Epithelial cell of esophagus (primary cell): ENCODE measurements at regions not wholly inside any gene's neighbourhood (a gene's known extent, or its start where the extent isn't known, plus 50 kb on each side); places are given as distances from the start of the nearest gene placed in this dataset.
A peak's percentile ranks its signal among the peaks of the same experiment; 100 is the strongest.

Experiments
- DNase-seq: peaks from one replicate; pipeline ENCODE4 v3.0.0; 2010; ENCODE audit warnings: low read depth
- H3K4me3 ChIP-seq: 2 replicates; pipeline ENCODE4 v1.5.1; 2011; ENCODE audit warnings: mild to moderate bottlenecking, low read length, control low read depth
- TF ChIP-seq, protein P1 (sequence below): IDR thresholded peaks from 2 replicates; pipeline ENCODE4 v1.5.1; 2011; ENCODE audit warnings: low read depth, mild to moderate bottlenecking, low read length, control low read depth, inconsistent platforms; ENCODE audit not compliant: insufficient read depth; ENCODE audit errors: missing control alignments

DNA sequence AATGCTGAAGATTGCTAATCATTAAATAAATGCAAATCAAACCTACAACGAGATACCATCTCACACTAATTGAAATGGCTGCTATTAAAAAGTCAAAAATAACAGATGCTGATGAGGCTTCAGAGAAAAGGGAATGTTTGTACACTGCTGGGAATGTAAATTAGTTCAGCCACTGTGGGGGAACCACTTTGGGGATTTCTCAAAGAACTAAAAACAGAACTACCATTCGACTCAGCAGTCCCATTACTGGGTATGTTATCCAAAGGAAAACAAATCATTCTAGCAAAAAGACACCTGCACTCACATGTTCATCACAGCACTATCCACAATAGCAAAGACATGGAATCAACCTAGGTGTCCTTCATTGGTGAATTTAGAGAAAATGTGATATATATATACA is 379.0 kb upstream of the CNTNAP2 start:
- TF ChIP-seq, protein P1, sequence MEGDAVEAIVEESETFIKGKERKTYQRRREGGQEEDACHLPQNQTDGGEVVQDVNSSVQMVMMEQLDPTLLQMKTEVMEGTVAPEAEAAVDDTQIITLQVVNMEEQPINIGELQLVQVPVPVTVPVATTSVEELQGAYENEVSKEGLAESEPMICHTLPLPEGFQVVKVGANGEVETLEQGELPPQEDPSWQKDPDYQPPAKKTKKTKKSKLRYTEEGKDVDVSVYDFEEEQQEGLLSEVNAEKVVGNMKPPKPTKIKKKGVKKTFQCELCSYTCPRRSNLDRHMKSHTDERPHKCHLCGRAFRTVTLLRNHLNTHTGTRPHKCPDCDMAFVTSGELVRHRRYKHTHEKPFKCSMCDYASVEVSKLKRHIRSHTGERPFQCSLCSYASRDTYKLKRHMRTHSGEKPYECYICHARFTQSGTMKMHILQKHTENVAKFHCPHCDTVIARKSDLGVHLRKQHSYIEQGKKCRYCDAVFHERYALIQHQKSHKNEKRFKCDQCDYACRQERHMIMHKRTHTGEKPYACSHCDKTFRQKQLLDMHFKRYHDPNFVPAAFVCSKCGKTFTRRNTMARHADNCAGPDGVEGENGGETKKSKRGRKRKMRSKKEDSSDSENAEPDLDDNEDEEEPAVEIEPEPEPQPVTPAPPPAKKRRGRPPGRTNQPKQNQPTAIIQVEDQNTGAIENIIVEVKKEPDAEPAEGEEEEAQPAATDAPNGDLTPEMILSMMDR, result no peak
- H3K4me3 ChIP-seq, result no peak overlapping the region
- DNase-seq, result no peak

DNA sequence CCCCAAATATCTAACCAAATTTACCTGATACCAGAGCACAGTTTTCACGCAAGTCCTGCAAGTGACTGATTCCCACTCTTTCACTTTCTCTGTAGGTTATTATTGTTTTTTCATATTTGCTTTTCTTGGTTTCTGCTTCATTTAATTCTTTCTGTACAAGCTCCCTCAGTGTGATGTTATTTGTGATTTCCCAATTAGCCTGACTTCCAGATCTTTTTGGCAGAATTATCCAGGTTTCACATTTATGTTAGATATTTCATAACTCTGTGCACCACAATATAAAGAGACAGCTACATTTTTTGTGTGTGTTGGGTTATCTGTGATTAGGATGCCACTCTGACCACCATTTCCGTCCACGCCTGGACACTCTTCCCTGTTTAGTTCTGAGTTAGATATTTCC is 381.5 kb upstream of the CNTNAP2 start:
- DNase-seq, result no peak
- no peak overlapping the region for H3K4me3 ChIP-seq
- TF ChIP-seq, protein P1, result no peak

DNA sequence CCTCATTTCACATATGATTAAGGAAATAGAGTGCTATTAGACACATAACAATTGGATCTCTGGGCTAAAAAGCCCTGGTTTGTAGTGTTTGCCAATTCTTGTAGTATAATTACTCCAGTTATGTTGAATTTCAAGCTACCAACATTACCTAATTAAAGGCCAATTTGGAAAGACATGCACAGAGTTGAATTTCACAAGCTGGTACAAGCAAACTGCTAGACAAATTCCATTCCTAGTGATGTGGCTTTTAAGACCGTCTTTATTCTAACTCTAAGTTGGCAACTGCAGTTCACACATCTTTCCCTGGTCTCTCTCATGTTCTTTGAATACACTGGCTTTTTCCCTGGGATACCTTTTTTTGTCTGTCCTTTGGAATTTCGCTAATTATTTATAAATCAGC is 384.1 kb upstream of the CNTNAP2 start:
- DNase-seq, result peak; percentile 53
- no peak overlapping the region for H3K4me3 ChIP-seq
- TF ChIP-seq, protein P1, result no peak

DNA sequence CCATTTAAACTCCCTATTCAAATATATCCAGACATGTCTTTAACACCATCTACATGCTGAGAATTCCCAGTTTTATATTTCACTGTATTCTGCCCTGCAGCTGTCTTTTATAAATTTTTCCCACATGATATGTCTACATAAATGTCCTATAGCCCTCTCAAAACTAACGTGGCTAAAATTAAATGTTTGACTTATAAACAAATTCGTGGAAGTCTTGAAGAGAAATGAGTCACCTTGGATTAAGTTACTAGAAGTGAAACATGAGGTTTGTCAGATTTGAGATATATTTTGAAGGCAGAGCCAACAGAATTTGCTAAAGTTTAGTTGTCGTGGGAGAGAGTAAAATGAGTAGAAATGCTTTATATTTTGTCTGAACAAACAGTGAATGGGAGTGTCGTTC is 386.9 kb upstream of the CNTNAP2 start:
- no peak overlapping the region for H3K4me3 ChIP-seq
- TF ChIP-seq, protein P1, result no peak
- no peak for DNase-seq

DNA sequence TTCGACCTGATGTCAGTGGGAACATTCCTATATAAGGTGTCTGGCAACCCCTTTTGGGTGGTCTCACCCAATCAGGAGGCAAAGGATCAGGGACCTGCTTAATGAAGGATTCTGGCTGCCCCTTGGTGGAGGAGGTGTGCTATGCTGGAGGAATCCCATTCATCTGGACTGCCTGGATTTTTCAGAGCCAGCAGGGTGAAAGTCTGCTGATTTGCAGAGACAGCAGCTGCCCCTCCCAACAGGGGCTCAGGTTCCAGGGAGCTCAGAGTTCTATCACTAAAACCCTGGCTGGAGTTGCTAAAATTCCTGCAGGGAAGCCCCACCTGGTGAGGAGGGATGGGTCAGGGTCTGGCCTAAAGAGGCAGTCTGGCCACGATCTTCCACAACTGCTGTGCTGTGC is 398.5 kb upstream of the CNTNAP2 start:
- DNase-seq, result no peak
- TF ChIP-seq, protein P1, result no peak
- no peak overlapping the region for H3K4me3 ChIP-seq

DNA sequence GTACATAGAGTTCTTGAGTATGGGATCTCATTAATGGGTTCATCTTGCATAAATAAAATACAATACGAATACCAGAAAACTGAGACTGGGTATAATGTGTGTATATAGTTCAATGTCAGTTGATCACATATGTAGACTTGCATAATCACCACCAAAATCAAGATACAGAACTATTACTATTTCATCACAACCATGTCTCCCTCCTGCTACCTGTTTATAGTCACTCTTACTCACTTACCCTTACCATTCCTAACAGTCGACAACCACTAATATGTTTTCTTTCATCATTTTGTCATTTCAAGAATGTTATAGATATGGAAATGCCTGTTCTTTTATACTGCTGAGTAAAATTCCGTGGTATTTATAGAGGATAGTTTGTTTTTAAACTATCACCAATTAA is 416.1 kb upstream of the CNTNAP2 start:
- no peak for DNase-seq

More for the DNA sequence above, 416.1 kb upstream of the CNTNAP2 start:
- no peak overlapping the region for H3K4me3 ChIP-seq
- TF ChIP-seq, protein P1, result no peak
